NT2/D1 (cell line): ENCODE measurements at regions not wholly inside any gene's neighbourhood (a gene's known extent, or its start where the extent isn't known, plus 50 kb on each side); places are given as distances from the start of the nearest gene placed in this dataset.

Experiments used
- YY1 ChIP-seq: IDR thresholded peaks from 2 replicates; pipeline ENCODE4 v1.6.1; 2011; ENCODE audit not compliant: insufficient read length, insufficient read depth
- ZNF274 ChIP-seq: IDR thresholded peaks from 2 replicates; pipeline ENCODE4 v1.6.1; 2011; ENCODE audit warnings: mild to moderate bottlenecking, low read depth, low read length

DNA sequence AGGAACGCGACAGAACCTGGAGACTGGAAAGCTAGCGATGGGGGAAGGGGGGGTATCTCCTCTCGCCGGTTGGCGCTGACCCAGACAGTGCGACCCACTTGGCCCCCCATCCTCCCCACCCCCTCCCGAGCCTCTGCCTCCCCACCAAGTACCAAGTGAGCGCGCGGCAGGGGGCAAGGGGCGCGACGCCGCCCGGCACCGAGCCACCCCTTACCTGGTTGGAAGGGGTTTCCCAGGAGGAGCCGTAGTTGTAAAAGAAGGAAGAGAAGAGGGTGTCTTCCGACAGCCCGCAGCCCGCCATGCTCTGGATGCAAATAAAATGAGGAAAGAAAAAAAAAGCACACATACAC, 112.2 kb downstream of the DHX15 start:
- TF ChIP-seq YY1 (no peak), ZNF274 (no peak)
